CD4-positive, alpha-beta T cell (primary cell): ENCODE measurements at regions not wholly inside any gene's neighbourhood (a gene's known extent, or its start where the extent isn't known, plus 50 kb on each side); places are given as distances from the start of the nearest gene placed in this dataset.

Experiments used
- ATAC-seq: fragments of 200-7000 bp; cut with Tn5 transposase; one replicate; pipeline ENCODE4 v1.10.0; 2022; ENCODE audit warnings: mild to moderate bottlenecking; ENCODE audit not compliant: poor library complexity
- CTCF ChIA-PET: fragments of 350-600 bp; sonication (Branson Sonifier 250); formaldehyde crosslinking; loops from one replicate; lab custom pipeline; 2021; ENCODE audit warnings: antibody characterized with exemption, inconsistent platforms; lab: Charles Lee
- POLR2A ChIA-PET: fragments of 350-600 bp; sonication (Branson Sonifier 250); formaldehyde crosslinking; loops from one replicate; lab custom pipeline; 2021; ENCODE audit warnings: antibody characterized with exemption, inconsistent platforms; lab: Charles Lee
- DNase-seq, 14 experiments: peaks; one replicate each; pipeline ENCODE4 v3.0.0-alpha.2; 2013 to 2020; ENCODE audit warnings: mixed read lengths in 2 of 14
- H3K27ac ChIP-seq, 2 donors: one replicate each; pipeline versions ENCODE4 v1.5.1 to v1.7.0; 2013; ENCODE audit warnings: low read length in 2 of 2, low read depth in 1 of 2, mild to moderate bottlenecking in 1 of 2
- H3K27me3 ChIP-seq, 2 experiments: 1 replicate in 1 of 2; 2 replicates in 1 of 2; pipeline versions ENCODE4 v1.6.1 to v1.7.0; 2013; ENCODE audit warnings: low read length in 2 of 2, control low read depth in 1 of 2, mild to moderate bottlenecking in 1 of 2, moderate library complexity in 1 of 2; ENCODE audit not compliant: insufficient read depth in 2 of 2, control insufficient read depth in 1 of 2
- H3K36me3 ChIP-seq: one replicate; pipeline ENCODE4 v1.6.1; 2013; ENCODE audit warnings: low read length, control low read depth; ENCODE audit not compliant: insufficient read depth
- H3K4me1 ChIP-seq: one replicate; pipeline ENCODE4 v1.6.1; 2013; ENCODE audit warnings: low read length, control low read depth; ENCODE audit not compliant: insufficient read depth
- H3K4me3 ChIP-seq: one replicate; pipeline ENCODE4 v1.5.1; 2013; ENCODE audit warnings: mild to moderate bottlenecking, low read length, moderate library complexity
- H3K9me3 ChIP-seq, 2 experiments: 1 replicate in 1 of 2; 2 replicates in 1 of 2; pipeline versions ENCODE4 v1.6.1 to v1.7.0; 2013; ENCODE audit warnings: low read length in 2 of 2, mild to moderate bottlenecking in 2 of 2, control low read depth in 1 of 2, moderate library complexity in 1 of 2; ENCODE audit not compliant: control insufficient read depth in 1 of 2, insufficient read depth in 1 of 2
- H3K27ac Mint-ChIP-seq: one replicate; pipeline ENCODE4 v1.8.0; 2020; ENCODE audit warnings: mixed read lengths
- H3K27me3 Mint-ChIP-seq: one replicate; pipeline ENCODE4 v1.8.0; 2021; ENCODE audit warnings: mixed read lengths
- H3K36me3 Mint-ChIP-seq: one replicate; pipeline ENCODE4 v1.8.0; 2021; ENCODE audit warnings: low read depth, mixed read lengths
- H3K4me1 Mint-ChIP-seq: one replicate; pipeline ENCODE4 v1.8.0; 2021; ENCODE audit warnings: low read depth, mixed read lengths
- H3K4me3 Mint-ChIP-seq: one replicate; pipeline ENCODE4 v1.8.0; 2020; ENCODE audit warnings: mild to moderate bottlenecking, mixed read lengths
- H3K9me3 Mint-ChIP-seq: one replicate; pipeline ENCODE4 v1.8.0; 2020; ENCODE audit warnings: mixed read lengths
- CTCF ChIP-seq: fragments of 200-600 bp; IDR thresholded peaks from one replicate; pipeline ENCODE4 v1.8.0; 2022; ENCODE audit warnings: antibody characterized with exemption, mild to moderate bottlenecking
- intact Hi-C, 2 experiments: fragments of 100-400 bp; cut with DNase I in 1 of 2; cut with micrococcal nuclease in 1 of 2; formaldehyde crosslinking; loops; one replicate each; pipeline versions ENCODE4 v1.15.1 to v1.9.0; 2023 to 2025; cut with DNase I, micrococcal nuclease

GRCh38 chr7:12123172-12123571 lies 87.9 kb upstream of the TMEM106B start:
- Mint-ChIP-seq H3K27ac (no peak overlapping the region), H3K36me3 (no peaks in the 10 kb centered on the region), H3K4me3 (no peak overlapping the region), H3K27me3 (peaks cover 16% of the 10 kb centered on the region), H3K4me1 (no peaks in the 10 kb centered on the region), H3K9me3 (no peaks in the 10 kb centered on the region)
- TF ChIP-seq CTCF: no peak
- ChIA-PET CTCF (no interaction called here), POLR2A (no interaction called here)
- intact Hi-C loops: no loop called here
- Histone ChIP-seq H3K27ac (no peak overlapping the region), H3K27me3 (no peaks in the 10 kb centered on the region), H3K4me1 (no peaks in the 10 kb centered on the region), H3K4me3 (no peak overlapping the region), H3K9me3 (no peaks in the 10 kb centered on the region), H3K36me3 (no peaks in the 10 kb centered on the region)
- no peak for ATAC-seq
- no peak for DNase-seq

DNA sequence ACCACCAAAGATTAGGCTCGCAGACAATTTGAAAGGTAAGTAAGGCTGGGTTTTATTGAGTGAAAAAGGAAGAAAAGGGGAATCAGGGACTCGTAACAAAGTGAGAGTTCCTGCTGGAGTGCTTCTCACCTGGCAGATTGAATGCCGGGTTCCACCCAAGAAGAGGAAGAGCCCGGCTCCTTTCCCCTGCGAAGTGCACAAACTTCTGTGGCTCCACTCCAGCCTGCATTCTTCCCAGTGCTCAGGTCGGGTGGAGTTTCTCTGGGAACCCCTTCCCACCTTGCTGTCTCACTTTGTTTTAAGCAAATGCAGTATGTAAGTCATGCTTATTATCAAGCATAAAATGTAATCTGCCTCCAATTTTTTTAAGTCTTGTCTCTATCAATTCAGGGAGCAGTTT lies 87.1 kb upstream of the TMEM106B start:
- ATAC-seq (no peak), DNase-seq (no peak)
- H3K4me1 Mint-ChIP-seq: no peaks in the 10 kb centered on the region
- H3K4me3 ChIP-seq: no peak overlapping the region
- H3K27ac ChIP-seq: no peak overlapping the region
- no peaks in the 10 kb centered on the region for H3K27me3 ChIP-seq
- peaks cover 16% of the 10 kb centered on the region for H3K27me3 Mint-ChIP-seq
- POLR2A ChIA-PET: no interaction called here
- H3K9me3 Mint-ChIP-seq: no peaks in the 10 kb centered on the region
- H3K9me3 ChIP-seq: no peaks in the 10 kb centered on the region
- no peak overlapping the region for H3K4me3 Mint-ChIP-seq
- no peak for TF ChIP-seq CTCF
- H3K27ac Mint-ChIP-seq: no peak overlapping the region
- H3K4me1 ChIP-seq: no peaks in the 10 kb centered on the region
- CTCF ChIA-PET: no interaction called here
- intact Hi-C loops: no loop called here
- no peaks in the 10 kb centered on the region for H3K36me3 Mint-ChIP-seq
- H3K36me3 ChIP-seq: no peaks in the 10 kb centered on the region

DNA sequence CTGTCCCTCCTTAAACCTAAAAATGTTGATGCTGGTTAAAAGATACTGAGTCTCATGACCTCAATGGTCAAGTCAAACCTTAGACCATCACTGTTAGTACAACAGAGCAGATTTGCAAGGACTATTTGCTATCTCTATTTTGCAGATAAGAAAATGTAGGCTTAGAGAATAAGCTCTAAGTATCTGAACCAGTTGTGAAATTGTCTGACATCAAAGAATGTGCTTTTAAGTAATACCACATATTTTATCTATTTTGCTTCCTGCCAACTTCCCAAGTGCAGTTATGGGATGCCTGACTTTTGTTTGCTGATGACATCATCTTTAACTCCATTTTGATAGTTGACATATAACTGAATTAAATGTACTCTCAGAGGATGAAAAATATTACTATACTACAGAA lies 83.6 kb upstream of the TMEM106B start:
- ATAC-seq (no peak), DNase-seq (no peak)
- TF ChIP-seq CTCF: no peak
- Mint-ChIP-seq H3K4me1 (peaks cover 12% of the 10 kb centered on the region), H3K27ac (no peak overlapping the region), H3K9me3 (no peaks in the 10 kb centered on the region), H3K4me3 (no peak overlapping the region), H3K27me3 (peaks cover 12% of the 10 kb centered on the region), H3K36me3 (no peaks in the 10 kb centered on the region)
- CTCF ChIA-PET: no interaction called here
- Histone ChIP-seq H3K4me3 (no peak overlapping the region), H3K9me3 (no peaks in the 10 kb centered on the region), H3K27ac (no peak overlapping the region), H3K36me3 (no peaks in the 10 kb centered on the region), H3K4me1 (peaks cover 2% of the 10 kb centered on the region), H3K27me3 (no peaks in the 10 kb centered on the region)
- POLR2A ChIA-PET: no interaction called here
- intact Hi-C loops: no loop called here
